GM04503 (cell line): ENCODE measurements at regions not wholly inside any gene's neighbourhood (a gene's known extent, or its start where the extent isn't known, plus 50 kb on each side); places are given as distances from the start of the nearest gene placed in this dataset.
"Not testable (repeated sequence)": the region's sequence is repeated elsewhere in the genome, so short reads cannot be mapped to it uniquely, and the experiment has no call there.

Experiments
- DNase-seq: peaks from one replicate; pipeline ENCODE4 v3.0.0-alpha.2; 2012; ENCODE audit warnings: low read depth

- DNase-seq: no peak
Measured at GRCh38 chr6:168255283-168255881, 64.2 kb downstream of the DACT2 start.

GRCh38 chr6:168252267-168252666 is 67.3 kb downstream of the DACT2 start:
- no peak for DNase-seq

- DNase-seq: no peak
Measured at GRCh38 chr6:168250250-168250649, 69.3 kb downstream of the DACT2 start.

- DNase-seq: no peak
Measured at GRCh38 chr6:168249746-168250145, 69.8 kb downstream of the DACT2 start.

GRCh38 chr6:168248148-168248620 is 71.4 kb downstream of the DACT2 start:
- no peak for DNase-seq

- DNase-seq: no peak
Measured at GRCh38 chr6:168247443-168248147, 72.0 kb downstream of the DACT2 start.

GRCh38 chr6:168244961-168245551 is 74.5 kb downstream of the DACT2 start:
- DNase-seq: no peak

GRCh38 chr6:168243812-168244376 is 75.7 kb downstream of the DACT2 start:
- no peak for DNase-seq

- DNase-seq: no peak
Measured at GRCh38 chr6:168242940-168243225, 76.7 kb downstream of the DACT2 start.

- DNase-seq: no peak
Measured at GRCh38 chr6:168242111-168242939, 77.3 kb downstream of the DACT2 start.

GRCh38 chr6:168240160-168240559 is 79.4 kb downstream of the DACT2 start:
- no peak for DNase-seq

- no peak for DNase-seq
Measured at GRCh38 chr6:168239044-168239773, 80.4 kb downstream of the DACT2 start.

- DNase-seq: no peak
Measured at GRCh38 chr6:168238159-168238909, 81.2 kb downstream of the DACT2 start.

- DNase-seq: not testable (repeated sequence)
Measured at GRCh38 chr6:168233875-168234213, 85.7 kb downstream of the DACT2 start.

GRCh38 chr6:168232989-168233874 is 86.3 kb downstream of the DACT2 start:
- DNase-seq: no peak

GRCh38 chr6:168232528-168232927 is 87.0 kb downstream of the DACT2 start:
- DNase-seq: no peak

GRCh38 chr6:168232062-168232461 is 87.5 kb downstream of the DACT2 start:
- no peak for DNase-seq

GRCh38 chr6:168231393-168231957 is 88.1 kb downstream of the DACT2 start:
- DNase-seq: no peak

- DNase-seq: no peak
Measured at GRCh38 chr6:168229368-168229752, 90.2 kb downstream of the DACT2 start.
